ENCODE measurements at regions not wholly inside any gene's neighbourhood (a gene's known extent, or its start where the extent isn't known, plus 50 kb on each side); places are given as distances from the start of the nearest gene placed in this dataset.
A peak's percentile ranks its signal among the peaks of the same experiment; 100 is the strongest.

- no peaks in the 10 kb centered on the region for H3K36me3 Mint-ChIP-seq (ENCODE audit: low read depth)
- intact Hi-C loops (cut with micrococcal nuclease) = loop anchor here (1.0 to 10.0 kb wide), 7 partner anchors 76 to 1289 kb away; partner anchors contain the start of gene BTG1
Observed at GRCh38 chr12:92650228-92650822, 52.5 kb upstream of the PLEKHG7 start.

GRCh38 chr12:92649511-92650227, 53.1 kb upstream of the PLEKHG7 start:
- intact Hi-C loops (cut with micrococcal nuclease) = loop anchor here (1.0 to 10.0 kb wide), 10 partner anchors 35 to 1288 kb away; partner anchors contain the start of gene BTG1
- Mint-ChIP-seq H3K4me3 (no peak overlapping the region), H3K4me1 (ENCODE audit: low read depth) (peaks cover 7% of the 10 kb centered on the region), H3K9me3 (no peaks in the 10 kb centered on the region), H3K27ac (no peak overlapping the region), H3K36me3 (ENCODE audit: low read depth) (no peaks in the 10 kb centered on the region), H3K27me3 (ENCODE audit: low read depth) (peaks cover 2% of the 10 kb centered on the region)
- DNase-seq = peak; percentile 75
- CTCF ChIA-PET = interaction anchor here (0.6 to 2.0 kb wide), 14 partner anchors 9 to 1614 kb away, joined by 3 to 10 read pairs (median 3); no protein-coding TSS in a partner anchor

More at GRCh38 chr12:92650228-92650822, 52.5 kb upstream of the PLEKHG7 start:
- Mint-ChIP-seq H3K4me3 (no peak overlapping the region), H3K27me3 (ENCODE audit: low read depth) (peaks cover 2% of the 10 kb centered on the region), H3K4me1 (ENCODE audit: low read depth) (peaks cover 7% of the 10 kb centered on the region), H3K9me3 (no peaks in the 10 kb centered on the region), H3K27ac (no peak overlapping the region)
- no peak for DNase-seq
- CTCF ChIA-PET = interaction anchor here (0.6 to 2.0 kb wide), 8 partner anchors 9 to 1615 kb away, joined by 3 to 10 read pairs (median 3); no protein-coding TSS in a partner anchor

- DNase-seq = no peak
- Mint-ChIP-seq H3K4me1 (ENCODE audit: low read depth) (peaks cover 7% of the 10 kb centered on the region), H3K4me3 (no peak overlapping the region), H3K9me3 (peaks cover 8% of the 10 kb centered on the region), H3K27ac (no peak overlapping the region), H3K36me3 (ENCODE audit: low read depth) (no peaks in the 10 kb centered on the region), H3K27me3 (ENCODE audit: low read depth) (peaks cover 2% of the 10 kb centered on the region)
- CTCF ChIA-PET = interaction anchor here (0.5 to 2.0 kb wide), 12 partner anchors 8 to 1267 kb away, joined by 3 to 10 read pairs (median 4); no protein-coding TSS in a partner anchor
- intact Hi-C loops (cut with micrococcal nuclease) = loop anchor here (2.0 to 5.0 kb wide), 3 partner anchors 34 to 146 kb away; no protein-coding TSS in a partner anchor
Observed at GRCh38 chr12:92648242-92649031, 54.4 kb upstream of the PLEKHG7 start.

- intact Hi-C loops (cut with micrococcal nuclease) = no loop called here
- peaks cover 4% of the 10 kb centered on the region for H3K36me3 Mint-ChIP-seq (ENCODE audit: low read depth)
- no peaks in the 10 kb centered on the region for H3K4me1 Mint-ChIP-seq (ENCODE audit: low read depth)
- CTCF ChIA-PET = no interaction called here
- no peak overlapping the region for H3K27ac Mint-ChIP-seq
- H3K27me3 Mint-ChIP-seq (ENCODE audit: low read depth) = no peaks in the 10 kb centered on the region
- no peak overlapping the region for H3K4me3 Mint-ChIP-seq
- peaks cover 14% of the 10 kb centered on the region for H3K9me3 Mint-ChIP-seq
- no peak for DNase-seq
Observed at GRCh38 chr12:92641291-92641690, 61.5 kb upstream of the PLEKHG7 start.

GRCh38 chr12:92640691-92641090, 62.1 kb upstream of the PLEKHG7 start:
- Mint-ChIP-seq H3K36me3 (ENCODE audit: low read depth) (peaks cover 4% of the 10 kb centered on the region), H3K4me1 (ENCODE audit: low read depth) (no peaks in the 10 kb centered on the region), H3K4me3 (no peak overlapping the region), H3K27ac (no peak overlapping the region), H3K27me3 (ENCODE audit: low read depth) (no peaks in the 10 kb centered on the region), H3K9me3 (peaks cover 14% of the 10 kb centered on the region)
- no peak for DNase-seq
- CTCF ChIA-PET = interaction anchor here (0.9 kb wide), 1 partner anchor 8 kb away, joined by 3 read pairs; no protein-coding TSS in a partner anchor
- intact Hi-C loops (cut with micrococcal nuclease) = no loop called here

GRCh38 chr12:92639017-92639416, 63.8 kb upstream of the PLEKHG7 start:
- no peak for DNase-seq
- Mint-ChIP-seq H3K4me3 (no peak overlapping the region), H3K9me3 (peaks cover 8% of the 10 kb centered on the region), H3K4me1 (ENCODE audit: low read depth) (no peaks in the 10 kb centered on the region), H3K36me3 (ENCODE audit: low read depth) (peaks cover 4% of the 10 kb centered on the region), H3K27me3 (ENCODE audit: low read depth) (no peaks in the 10 kb centered on the region), H3K27ac (no peak overlapping the region)
- CTCF ChIA-PET = no interaction called here
- intact Hi-C loops (cut with micrococcal nuclease) = no loop called here

- no peak overlapping the region for H3K27ac Mint-ChIP-seq
- CTCF ChIA-PET = interaction anchor here (1.6 kb wide), 1 partner anchor 16 kb away, joined by 3 read pairs; no protein-coding TSS in a partner anchor
- intact Hi-C loops (cut with micrococcal nuclease) = no loop called here
- H3K36me3 Mint-ChIP-seq (ENCODE audit: low read depth) = no peaks in the 10 kb centered on the region
- DNase-seq = no peak
- no peaks in the 10 kb centered on the region for H3K27me3 Mint-ChIP-seq (ENCODE audit: low read depth)
- no peaks in the 10 kb centered on the region for H3K4me1 Mint-ChIP-seq (ENCODE audit: low read depth)
- no peaks in the 10 kb centered on the region for H3K9me3 Mint-ChIP-seq
- no peak overlapping the region for H3K4me3 Mint-ChIP-seq
Observed at GRCh38 chr12:92634730-92635129, 68.1 kb upstream of the PLEKHG7 start.

- Mint-ChIP-seq H3K27me3 (ENCODE audit: low read depth) (no peaks in the 10 kb centered on the region), H3K4me1 (ENCODE audit: low read depth) (no peaks in the 10 kb centered on the region), H3K9me3 (no peaks in the 10 kb centered on the region), H3K36me3 (ENCODE audit: low read depth) (no peaks in the 10 kb centered on the region), H3K27ac (no peak overlapping the region), H3K4me3 (no peak overlapping the region)
- CTCF ChIA-PET = interaction anchor here (1.6 kb wide), 1 partner anchor 16 kb away, joined by 3 read pairs; no protein-coding TSS in a partner anchor
- no peak for DNase-seq
- intact Hi-C loops (cut with micrococcal nuclease) = no loop called here
Observed at GRCh38 chr12:92634202-92634601, 68.6 kb upstream of the PLEKHG7 start.

- intact Hi-C loops (cut with micrococcal nuclease) = no loop called here
- CTCF ChIA-PET = interaction anchor here (0.6 to 1.0 kb wide), 2 partner anchors 130 to 155 kb away, joined by 3 read pairs; no protein-coding TSS in a partner anchor
- no peaks in the 10 kb centered on the region for H3K4me1 Mint-ChIP-seq (ENCODE audit: low read depth)
- H3K27me3 Mint-ChIP-seq (ENCODE audit: low read depth) = no peaks in the 10 kb centered on the region
- no peak for DNase-seq
- no peaks in the 10 kb centered on the region for H3K9me3 Mint-ChIP-seq
- no peak overlapping the region for H3K27ac Mint-ChIP-seq
- no peaks in the 10 kb centered on the region for H3K36me3 Mint-ChIP-seq (ENCODE audit: low read depth)
- no peak overlapping the region for H3K4me3 Mint-ChIP-seq
Observed at GRCh38 chr12:92630968-92631367, 71.8 kb upstream of the PLEKHG7 start.

GRCh38 chr12:92629349-92630065, 73.3 kb upstream of the PLEKHG7 start:
- Mint-ChIP-seq H3K4me3 (no peak overlapping the region), H3K27ac (no peak overlapping the region), H3K27me3 (ENCODE audit: low read depth) (no peaks in the 10 kb centered on the region), H3K36me3 (ENCODE audit: low read depth) (no peaks in the 10 kb centered on the region), H3K4me1 (ENCODE audit: low read depth) (no peaks in the 10 kb centered on the region), H3K9me3 (no peaks in the 10 kb centered on the region)
- DNase-seq = no peak
- CTCF ChIA-PET = interaction anchor here (0.7 kb wide), 1 partner anchor 58 kb away, joined by 5 read pairs; no protein-coding TSS in a partner anchor
- intact Hi-C loops (cut with micrococcal nuclease) = no loop called here

- no peak overlapping the region for H3K4me3 Mint-ChIP-seq
- no peak for DNase-seq
- no peaks in the 10 kb centered on the region for H3K27me3 Mint-ChIP-seq (ENCODE audit: low read depth)
- no peak overlapping the region for H3K27ac Mint-ChIP-seq
- H3K4me1 Mint-ChIP-seq (ENCODE audit: low read depth) = no peaks in the 10 kb centered on the region
- CTCF ChIA-PET = interaction anchor here (0.6 kb wide), 1 partner anchor 113 kb away, joined by 3 read pairs; no protein-coding TSS in a partner anchor
- no peaks in the 10 kb centered on the region for H3K9me3 Mint-ChIP-seq
- intact Hi-C loops (cut with micrococcal nuclease) = no loop called here
- H3K36me3 Mint-ChIP-seq (ENCODE audit: low read depth) = no peaks in the 10 kb centered on the region
Observed at GRCh38 chr12:92628476-92628875, 74.3 kb upstream of the PLEKHG7 start.

All from activated naive CD4-positive, alpha-beta T cell treated with anti-CD3 and anti-CD28 coated beads for 36 hours (primary cell).